ENCODE measurements at regions not wholly inside any gene's neighbourhood (a gene's known extent, or its start where the extent isn't known, plus 50 kb on each side); places are given as distances from the start of the nearest gene placed in this dataset.
"Not testable (repeated sequence)": the region's sequence is repeated elsewhere in the genome, so short reads cannot be mapped to it uniquely, and the experiment has no call there.

DNA sequence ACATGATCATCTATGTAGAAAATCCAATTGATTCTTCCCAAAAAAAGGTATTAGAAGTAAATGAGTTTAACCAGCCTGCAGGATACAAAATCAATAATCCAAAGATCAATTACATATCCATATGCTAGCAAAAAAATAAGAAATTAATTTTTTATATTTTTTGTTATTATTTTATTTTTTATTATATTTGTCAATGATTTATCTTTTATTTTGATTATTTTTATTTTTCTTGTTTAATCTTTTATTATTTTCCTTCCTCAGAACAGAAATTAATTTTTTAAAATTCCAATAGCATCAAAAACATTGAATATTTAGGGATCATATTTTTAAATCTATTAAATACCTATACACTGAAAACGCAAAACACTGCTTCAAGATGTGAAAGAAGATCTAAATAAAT is 331.2 kb downstream of the PLPP3 start:
- no peak overlapping the region for H3K4me3 ChIP-seq
- ChIA-PET POLR2A (no interaction called here), CTCF (no interaction called here)
- H3K9me3 ChIP-seq: no peaks in the 10 kb centered on the region
- H3K4me2 ChIP-seq: no peak overlapping the region
- TF ChIP-seq ZFP36 (IDR thresholded peaks at IDR 0.05; ENCODE audit: borderline replicate concordance, partially characterized antibody): no peak
- TF ChIP-seq SMC3 (IDR thresholded peaks at IDR 0.05): no peak
- no peak for TF ChIP-seq ZSCAN20 (CRISPR knock-in tag; IDR thresholded peaks at IDR 0.05)
- no peak for TF ChIP-seq NFE2L2 (conservative IDR thresholded peaks at IDR 0.05; ENCODE audit: low read length)
- TF ChIP-seq POLR2AphosphoS2 (conservative IDR thresholded peaks at IDR 0.05; ENCODE audit: low read length): no peak
- no peak for TF ChIP-seq HDAC2 (IDR thresholded peaks at IDR 0.05)
- 78% methylated on average over 1 of the region's 1 CpG for WGBS (ENCODE audit: missing lambda C conversion rate)
- DNase-seq (ENCODE audit: low read depth in 1 of 2, low spot score in 1 of 2): no peak
- no peak for FAIRE-seq
- H3K4me1 ChIP-seq: no peaks in the 10 kb centered on the region
- no peak overlapping the region for H3K27ac ChIP-seq
- no peak for ATAC-seq

DNA sequence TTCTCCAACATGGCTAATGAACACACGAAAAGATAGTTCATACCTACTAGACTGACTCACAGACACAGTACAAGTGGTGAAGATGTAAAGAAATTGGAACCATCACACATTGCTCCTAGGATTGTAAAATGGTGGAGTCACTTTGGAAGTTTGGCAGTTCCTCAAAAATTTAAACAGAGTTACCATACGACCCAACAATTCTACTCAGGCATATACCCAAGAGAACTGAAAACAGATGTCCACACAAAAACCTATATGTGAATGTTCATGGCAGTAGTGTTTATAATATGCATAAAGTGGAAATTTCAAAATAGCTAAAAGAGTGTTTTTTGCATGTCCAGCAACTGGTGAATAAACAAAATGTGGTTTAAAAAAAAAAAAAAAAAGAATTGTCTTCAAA is 332.6 kb downstream of the PLPP3 start:
- DNase-seq (ENCODE audit: low read depth in 1 of 2, low spot score in 1 of 2); H3K9me3 ChIP-seq; H3K4me1 ChIP-seq; ATAC-seq; POLR2A ChIA-PET; H3K4me2 ChIP-seq; H3K27ac ChIP-seq; FAIRE-seq; H3K4me3 ChIP-seq: not testable (repeated sequence)
- CTCF ChIA-PET: interaction anchor here (0.7 kb wide), 2 partner anchors 244 to 289 kb away, joined by 3 read pairs; no protein-coding TSS in a partner anchor
- WGBS (ENCODE audit: missing lambda C conversion rate): 64% methylated on average over 2 of the region's 2 CpGs

DNA sequence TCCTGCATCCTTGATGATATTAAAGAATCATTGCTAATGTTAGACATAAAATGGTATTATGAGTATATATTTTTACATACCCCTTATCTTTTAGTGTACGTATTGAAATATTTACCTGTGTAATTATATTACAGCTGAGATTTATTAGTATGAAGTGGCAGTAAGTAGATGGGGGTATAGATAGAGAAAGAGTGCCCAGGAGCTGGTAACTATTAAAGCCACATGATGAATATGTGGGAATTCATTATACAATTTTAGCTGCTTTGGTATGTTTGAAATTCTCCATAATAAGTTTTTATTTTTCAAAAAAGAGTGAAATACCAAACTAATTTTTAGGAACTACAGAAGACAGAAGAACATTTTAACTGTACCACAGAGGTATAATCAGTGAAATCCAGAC is 339.0 kb downstream of the PLPP3 start:
- no peaks in the 10 kb centered on the region for H3K4me1 ChIP-seq
- FAIRE-seq (no peak), ATAC-seq (no peak), DNase-seq (ENCODE audit: low read depth in 1 of 2, low spot score in 1 of 2) (no peak)
- H3K27ac ChIP-seq: no peak overlapping the region
- ChIA-PET POLR2A (no interaction called here), CTCF (no interaction called here)
- peaks cover 6% of the 10 kb centered on the region; the same call in 2 of the 3 replicates for H3K9me3 ChIP-seq
- 0% methylated on average over 1 of the region's 1 CpG for WGBS (ENCODE audit: missing lambda C conversion rate)
- no peak overlapping the region for H3K4me2 ChIP-seq
- H3K4me3 ChIP-seq: no peak overlapping the region
- no peak for TF ChIP-seq GATA3 (IDR thresholded peaks at IDR 0.05; ENCODE audit: borderline replicate concordance)
- no peak for TF ChIP-seq NR3C1 (IDR thresholded peaks at IDR 0.05)
- TF ChIP-seq CBX2 (IDR thresholded peaks at IDR 0.05; ENCODE audit: borderline replicate concordance, low read depth): no peak
- no peak for TF ChIP-seq EHF (CRISPR knock-in tag; IDR thresholded peaks at IDR 0.05)
- TF ChIP-seq, protein P1, sequence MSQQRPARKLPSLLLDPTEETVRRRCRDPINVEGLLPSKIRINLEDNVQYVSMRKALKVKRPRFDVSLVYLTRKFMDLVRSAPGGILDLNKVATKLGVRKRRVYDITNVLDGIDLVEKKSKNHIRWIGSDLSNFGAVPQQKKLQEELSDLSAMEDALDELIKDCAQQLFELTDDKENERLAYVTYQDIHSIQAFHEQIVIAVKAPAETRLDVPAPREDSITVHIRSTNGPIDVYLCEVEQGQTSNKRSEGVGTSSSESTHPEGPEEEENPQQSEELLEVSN (IDR thresholded peaks at IDR 0.05; ENCODE audit: borderline replicate concordance, low read depth): no peak
- TF ChIP-seq HDAC2 (IDR thresholded peaks at IDR 0.05): no peak
- no peak for TF ChIP-seq FOSL2 (IDR thresholded peaks at IDR 0.05)
- no peak for TF ChIP-seq FOSL2 (CRISPR knock-in tag; IDR thresholded peaks at IDR 0.05)
- TF ChIP-seq ZC3H11A (IDR thresholded peaks at IDR 0.05): no peak
- TF ChIP-seq HEYL (CRISPR knock-in tag; IDR thresholded peaks at IDR 0.05): no peak
- TF ChIP-seq FOXS1 (CRISPR knock-in tag; IDR thresholded peaks at IDR 0.05): no peak
- no peak for TF ChIP-seq CEBPB (IDR thresholded peaks at IDR 0.05)

DNA sequence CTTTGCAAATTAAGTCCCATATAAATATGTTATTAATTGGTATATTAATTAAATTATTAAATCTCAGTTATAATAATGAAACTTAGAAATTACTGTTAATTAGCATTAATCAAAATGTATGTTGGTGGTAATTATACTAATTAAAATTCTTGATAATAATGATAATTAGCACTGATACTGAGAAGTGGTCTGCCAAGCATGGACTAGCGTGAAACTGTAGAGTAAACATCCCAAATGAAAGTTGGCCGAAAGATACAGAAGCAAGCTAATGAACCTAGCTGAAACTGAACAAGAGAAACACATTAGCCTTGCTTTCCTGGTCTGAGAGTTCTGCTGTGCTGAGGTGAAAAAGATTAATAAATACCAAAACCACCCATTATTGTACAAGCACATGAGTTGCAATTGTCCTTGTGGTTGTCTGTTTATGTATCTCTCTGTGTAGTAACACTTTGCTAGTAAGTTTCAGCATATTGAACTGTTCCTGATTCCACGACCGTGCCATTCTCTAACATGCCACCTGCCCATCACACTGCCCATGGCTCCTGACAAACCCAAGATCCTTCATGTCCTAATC is 341.8 kb downstream of the PLPP3 start:
- Histone ChIP-seq H3K4me1 (no peaks in the 10 kb centered on the region), H3K4me3 (no peak overlapping the region), H3K4me2 (no peak overlapping the region), H3K27ac (no peak overlapping the region), H3K9me3 (peaks cover 6% of the 10 kb centered on the region; the same call in 2 of the 3 replicates)
- ChIA-PET POLR2A (no interaction called here), CTCF (interaction anchor here (1.3 kb wide), 1 partner anchor 14 kb away, joined by 3 read pairs; no protein-coding TSS in a partner anchor)
- no peak for ATAC-seq
- DNase-seq (ENCODE audit: low read depth in 1 of 2, low spot score in 1 of 2): no peak
- FAIRE-seq: no peak
- TF ChIP-seq FOXS1 (CRISPR knock-in tag; IDR thresholded peaks at IDR 0.05) (no peak), RNF2 (IDR thresholded peaks at IDR 0.05; ENCODE audit: borderline replicate concordance, low read depth) (no peak), HDAC2 (IDR thresholded peaks at IDR 0.05) (no peak), GATA3 (IDR thresholded peaks at IDR 0.05; ENCODE audit: borderline replicate concordance) (no peak), TFCP2L1 (CRISPR knock-in tag; IDR thresholded peaks at IDR 0.05) (no peak), BHLHE40 (IDR thresholded peaks at IDR 0.05; ENCODE audit: low read depth, low read length) (no peak), JUN (IDR thresholded peaks at IDR 0.05) (no peak), ZFP36 (IDR thresholded peaks at IDR 0.05; ENCODE audit: borderline replicate concordance, partially characterized antibody) (no peak), MAFK (IDR thresholded peaks at IDR 0.05; ENCODE audit: partially characterized antibody) (no peak)
- 91% methylated on average over 4 of the region's 4 CpGs for WGBS (ENCODE audit: missing lambda C conversion rate)
